A673 (cell line): ENCODE measurements at regions not wholly inside any gene's neighbourhood (a gene's known extent, or its start where the extent isn't known, plus 50 kb on each side); places are given as distances from the start of the nearest gene placed in this dataset.

Experiments used
- CTCF ChIP-seq: fragments of 300-800, 200-600 bp; sonication (generic); conservative IDR thresholded peaks from 2 replicates; pipeline ENCODE4 v1.5.1; 2017; ENCODE audit warnings: low read depth, mild to moderate bottlenecking, antibody characterized with exemption, low read length, moderate library complexity, mixed read lengths
- EZH2 ChIP-seq: fragments of 200-600 bp; sonication (generic); IDR thresholded peaks from 2 replicates; pipeline ENCODE4 v1.6.1; 2017; ENCODE audit warnings: borderline replicate concordance, low read depth, mild to moderate bottlenecking, mixed read lengths, antibody characterized with exemption, low read length; ENCODE audit not compliant: poor library complexity, severe bottlenecking

- TF ChIP-seq CTCF (no peak), EZH2 (no peak)
These were observed 409.5 kb upstream of the IRX1 start for GRCh38 chr5:3186156-3186555.
